ENCODE measurements at regions not wholly inside any gene's neighbourhood (a gene's known extent, or its start where the extent isn't known, plus 50 kb on each side); places are given as distances from the start of the nearest gene placed in this dataset.

- in situ Hi-C loops (cut with MboI; ENCODE audit: low sequenced_read_pairs, unreplicated experiment): no loop called here
- DNase-seq (ENCODE audit: low spot score): no peak
Observed at GRCh38 chr3:176513604-176514003, 683.7 kb downstream of the TBL1XR1 start.

GRCh38 chr3:176512037-176512436 is 685.2 kb downstream of the TBL1XR1 start:
- DNase-seq (ENCODE audit: low spot score): no peak
- in situ Hi-C loops (cut with MboI; ENCODE audit: low sequenced_read_pairs, unreplicated experiment): no loop called here
- TF ChIP-seq CTCF (IDR thresholded peaks at IDR 0.05; ENCODE audit: borderline replicate concordance, control extremely low read depth, extremely low read depth, insufficient read depth, missing control alignments): no peak

More at GRCh38 chr3:176513604-176514003, 683.7 kb downstream of the TBL1XR1 start:
- TF ChIP-seq CTCF (IDR thresholded peaks at IDR 0.05; ENCODE audit: borderline replicate concordance, control extremely low read depth, extremely low read depth, insufficient read depth, missing control alignments): no peak

- in situ Hi-C loops (cut with MboI; ENCODE audit: low sequenced_read_pairs, unreplicated experiment): no loop called here
- no peak for TF ChIP-seq CTCF (IDR thresholded peaks at IDR 0.05; ENCODE audit: borderline replicate concordance, control extremely low read depth, extremely low read depth, insufficient read depth, missing control alignments)
- DNase-seq (ENCODE audit: low spot score): no peak
Observed at GRCh38 chr3:176510097-176510496, 687.2 kb downstream of the TBL1XR1 start.

GRCh38 chr3:176505878-176506621 is 691.2 kb downstream of the TBL1XR1 start:
- DNase-seq (ENCODE audit: low spot score): no peak
- in situ Hi-C loops (cut with MboI; ENCODE audit: low sequenced_read_pairs, unreplicated experiment): no loop called here
- no peak for TF ChIP-seq CTCF (IDR thresholded peaks at IDR 0.05; ENCODE audit: borderline replicate concordance, control extremely low read depth, extremely low read depth, insufficient read depth, missing control alignments)

- no peak for TF ChIP-seq CTCF (IDR thresholded peaks at IDR 0.05; ENCODE audit: borderline replicate concordance, control extremely low read depth, extremely low read depth, insufficient read depth, missing control alignments)
- DNase-seq (ENCODE audit: low spot score): no peak
- in situ Hi-C loops (cut with MboI; ENCODE audit: low sequenced_read_pairs, unreplicated experiment): no loop called here
Observed at GRCh38 chr3:176491084-176491483, 706.2 kb downstream of the TBL1XR1 start.

- in situ Hi-C loops (cut with MboI; ENCODE audit: low sequenced_read_pairs, unreplicated experiment): no loop called here
- no peak for TF ChIP-seq CTCF (IDR thresholded peaks at IDR 0.05; ENCODE audit: borderline replicate concordance, control extremely low read depth, extremely low read depth, insufficient read depth, missing control alignments)
- no peak for DNase-seq (ENCODE audit: low spot score)
Observed at GRCh38 chr3:176490357-176490756, 706.9 kb downstream of the TBL1XR1 start.

Measured in GM13976 (cell line).